ENCODE measurements at regions not wholly inside any gene's neighbourhood (a gene's known extent, or its start where the extent isn't known, plus 50 kb on each side); places are given as distances from the start of the nearest gene placed in this dataset.

DNA sequence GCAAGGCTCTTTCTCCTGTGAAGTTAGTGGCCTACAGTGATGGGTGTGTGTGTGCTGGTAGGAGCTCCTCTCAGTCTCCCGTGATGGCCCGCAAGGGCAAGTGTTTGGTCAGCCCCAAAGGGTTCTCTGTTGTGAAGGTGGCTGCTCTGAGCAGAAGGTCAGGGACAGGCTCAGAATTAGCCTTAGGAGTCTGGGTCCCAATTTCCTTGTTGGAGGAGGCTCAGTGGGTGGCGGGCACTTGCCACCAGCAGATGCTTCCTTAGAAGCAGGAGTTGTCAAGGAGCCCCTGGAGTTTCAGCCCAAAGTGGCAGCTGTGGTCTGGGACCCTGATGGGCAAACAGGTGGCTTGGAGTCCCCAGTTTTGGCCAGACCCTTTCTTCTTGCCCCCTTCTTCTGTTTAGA lies 154.4 kb downstream of the MACROH2A1 start:
- no peaks in the 10 kb centered on the region for H3K36me3 ChIP-seq
- ATAC-seq, result no peak
- WGBS, 2 donors (ENCODE audit: low coverage in 1 of 2), result no CpG with 5 or more reads among the region's 3 CpGs
- no peaks in the 10 kb centered on the region for H3K27me3 ChIP-seq
- peaks cover 4 to 78% (median 31%) of the 10 kb centered on the region in 3 donors for H3K4me1 ChIP-seq
- no peak for TF ChIP-seq POLR2AphosphoS5 (IDR thresholded peaks at IDR 0.05)
- no peak for TF ChIP-seq POLR2A (IDR thresholded peaks at IDR 0.05)
- no peak for TF ChIP-seq CTCF (IDR thresholded peaks at IDR 0.05)
- no peak for TF ChIP-seq EP300 (IDR thresholded peaks at IDR 0.05)
- H3K4me3 ChIP-seq, result no peak overlapping the region
- peak overlapping the region in 3 of 4 donors; percentile 78 to 85 (median 83) for H3K27ac ChIP-seq
- no peaks in the 10 kb centered on the region for H3K9me3 ChIP-seq

DNA sequence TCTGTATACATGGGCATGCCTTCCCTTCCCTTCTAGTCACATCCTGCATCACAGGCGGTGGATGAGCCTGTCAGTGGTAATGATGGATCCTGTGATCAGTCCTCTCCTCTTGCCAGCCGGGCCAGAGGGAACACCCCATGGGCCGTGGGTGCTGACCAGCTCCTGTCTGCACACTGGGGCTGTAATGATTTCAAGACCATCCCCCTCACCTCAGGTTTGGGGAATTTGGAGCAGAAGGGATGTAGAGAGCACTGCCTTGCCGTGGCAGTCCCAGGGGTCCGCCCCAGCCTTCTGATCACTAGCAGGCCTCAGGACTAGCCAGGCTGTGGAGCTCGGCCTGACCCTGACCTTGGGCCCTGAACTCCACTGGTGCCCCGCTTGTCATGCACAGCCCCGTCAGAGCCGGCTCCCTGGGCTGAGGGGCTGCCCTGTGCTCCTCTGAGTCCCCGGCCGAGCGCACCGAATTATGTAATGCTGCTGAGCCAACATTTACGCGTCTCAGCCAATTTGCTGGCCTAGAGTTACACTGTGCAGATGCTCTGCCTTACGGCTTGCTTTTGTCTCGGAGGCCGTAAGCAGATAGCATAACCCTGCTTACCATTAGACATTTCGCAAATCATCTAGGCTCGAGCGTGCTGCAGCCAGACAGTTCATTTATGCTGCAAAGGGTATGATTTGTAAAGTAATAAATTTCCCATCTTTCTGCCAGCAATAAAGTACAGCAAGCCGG lies 155.3 kb downstream of the MACROH2A1 start:
- no peak for TF ChIP-seq POLR2A (IDR thresholded peaks at IDR 0.05)
- peak; percentile 98 for TF ChIP-seq POLR2AphosphoS5 (IDR thresholded peaks at IDR 0.05)
- H3K27me3 ChIP-seq, result no peaks in the 10 kb centered on the region
- H3K4me1 ChIP-seq, result peaks cover 4 to 87% (median 40%) of the 10 kb centered on the region in 3 donors
- no peak overlapping the region for H3K4me3 ChIP-seq
- ATAC-seq, result peak; percentile 82
- H3K27ac ChIP-seq, result peak overlapping the region; percentile 30 to 85 (median 80)
- WGBS, 2 donors (ENCODE audit: low coverage in 1 of 2), result 40 to 45% methylated on average over 4 to 9 of the region's 22 CpGs
- H3K9me3 ChIP-seq, result no peaks in the 10 kb centered on the region
- no peaks in the 10 kb centered on the region for H3K36me3 ChIP-seq

GRCh38 chr5:135242866-135243555 lies 156.0 kb downstream of the MACROH2A1 start:
- Histone ChIP-seq H3K4me1 (peaks cover 4 to 94% (median 40%) of the 10 kb centered on the region in 3 donors), H3K9me3 (no peaks in the 10 kb centered on the region), H3K27ac (peak overlapping the region; percentile 30 to 85 (median 80)), H3K36me3 (no peaks in the 10 kb centered on the region), H3K4me3 (no peak overlapping the region), H3K27me3 (no peaks in the 10 kb centered on the region)
- TF ChIP-seq EP300 (IDR thresholded peaks at IDR 0.05) (no peak), POLR2AphosphoS5 (IDR thresholded peaks at IDR 0.05) (peak; percentile 95)
- 64 to 85% methylated on average over 3 to 5 of the region's 8 CpGs for WGBS, 2 donors (ENCODE audit: low coverage in 1 of 2)
- ATAC-seq, result peak; percentile 75

DNA sequence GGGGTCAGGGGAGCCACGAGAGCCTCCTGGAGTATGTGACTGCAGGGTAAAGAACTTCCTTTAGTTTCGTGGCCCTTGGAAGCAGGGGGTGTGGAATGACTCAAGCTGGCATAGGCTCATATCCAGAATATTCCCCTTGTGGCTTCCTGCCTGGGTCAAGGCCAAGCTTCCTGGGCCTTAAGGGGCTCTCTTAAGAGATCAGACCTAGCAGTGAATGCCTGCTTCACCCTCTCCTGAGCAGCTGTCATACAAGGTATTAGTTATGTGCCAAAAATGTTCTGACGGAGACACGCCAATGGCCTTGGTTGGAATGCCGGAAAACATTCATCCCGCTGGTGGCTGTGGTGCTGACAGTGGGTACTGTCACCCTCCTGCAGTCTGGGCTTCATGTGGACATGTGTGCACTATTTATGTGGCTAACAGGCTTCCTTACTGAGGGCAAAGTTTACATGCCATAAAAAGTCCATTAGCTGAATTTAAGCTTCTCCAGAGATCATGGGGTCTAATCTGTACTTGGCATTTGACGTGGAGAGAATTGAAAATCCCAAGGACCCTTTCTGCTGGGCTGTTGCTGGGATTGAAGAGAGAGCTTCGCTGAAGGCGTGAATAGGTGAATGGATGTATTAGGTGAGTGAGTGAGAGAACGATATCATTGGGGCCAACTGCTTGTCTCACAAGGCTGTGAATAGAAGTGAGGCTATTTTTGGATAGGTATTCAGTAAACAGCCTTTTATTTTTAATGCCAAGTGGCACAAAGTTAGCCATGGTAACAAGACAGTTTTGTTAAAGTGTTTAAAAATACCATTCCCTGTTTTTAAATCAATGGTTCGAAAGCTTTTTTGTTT lies 156.8 kb downstream of the MACROH2A1 start:
- no peak overlapping the region for H3K4me3 ChIP-seq
- H3K9me3 ChIP-seq, result no peaks in the 10 kb centered on the region
- no peaks in the 10 kb centered on the region for H3K27me3 ChIP-seq
- peak; percentile 3 for ATAC-seq
- 31 to 57% methylated on average over 6 to 10 of the region's 11 CpGs for WGBS, 2 donors (ENCODE audit: low coverage in 1 of 2)
- peaks cover 4 to 99% (median 43%) of the 10 kb centered on the region in 3 donors for H3K4me1 ChIP-seq
- no peaks in the 10 kb centered on the region for H3K36me3 ChIP-seq
- TF ChIP-seq POLR2A (IDR thresholded peaks at IDR 0.05) (no peak), CTCF (IDR thresholded peaks at IDR 0.05) (no peak), EP300 (IDR thresholded peaks at IDR 0.05) (no peak), POLR2AphosphoS5 (IDR thresholded peaks at IDR 0.05) (no peak)
- peak overlapping the region; percentile 12 to 85 (median 80) for H3K27ac ChIP-seq

GRCh38 chr5:135241536-135241935 lies 157.5 kb downstream of the MACROH2A1 start:
- no peaks in the 10 kb centered on the region for H3K27me3 ChIP-seq
- no peak overlapping the region for H3K4me3 ChIP-seq
- no peaks in the 10 kb centered on the region for H3K9me3 ChIP-seq
- peaks cover 4 to 99% (median 47%) of the 10 kb centered on the region in 3 donors for H3K4me1 ChIP-seq
- peak overlapping the region in 3 of 4 donors; percentile 78 to 85 (median 83) for H3K27ac ChIP-seq
- H3K36me3 ChIP-seq, result no peaks in the 10 kb centered on the region
- no peak for TF ChIP-seq POLR2A (IDR thresholded peaks at IDR 0.05)
- no peak for TF ChIP-seq CTCF (IDR thresholded peaks at IDR 0.05)
- TF ChIP-seq POLR2AphosphoS5 (IDR thresholded peaks at IDR 0.05), result no peak
- no peak for TF ChIP-seq EP300 (IDR thresholded peaks at IDR 0.05)
- no peak for ATAC-seq

Measured in gastroesophageal sphincter (tissue), 4 donors.